ENCODE measurements at regions not wholly inside any gene's neighbourhood (a gene's known extent, or its start where the extent isn't known, plus 50 kb on each side); places are given as distances from the start of the nearest gene placed in this dataset.

GRCh38 chr12:3976351-3976938 is 103.2 kb upstream of the PARP11 start:
- no peak for TF ChIP-seq EZH2 (IDR thresholded peaks at IDR 0.05)
- no peak for TF ChIP-seq POLR2AphosphoS5 (IDR thresholded peaks at IDR 0.05; ENCODE audit: borderline replicate concordance, low read depth, low read length)
- TF ChIP-seq FOXP2 (optimal IDR thresholded peaks at IDR 0.05; ENCODE audit: control extremely low read depth, extremely low read length, insufficient read depth) = no peak

Data from SK-N-MC (cell line).